ENCODE measurements at regions not wholly inside any gene's neighbourhood (a gene's known extent, or its start where the extent isn't known, plus 50 kb on each side); places are given as distances from the start of the nearest gene placed in this dataset.
A peak's percentile ranks its signal among the peaks of the same experiment; 100 is the strongest.

GRCh38 chr10:44010873-44011602, 362.4 kb upstream of the ZNF32 start:
- peak; percentile 81 for DNase-seq (ENCODE audit: low read depth)
- H3K4me3 ChIP-seq (ENCODE audit: low read depth, low read length) = no peak overlapping the region
- TF ChIP-seq CTCF (IDR thresholded peaks at IDR 0.05; ENCODE audit: low read depth, low read length, missing control alignments) = no peak

- TF ChIP-seq CTCF (IDR thresholded peaks at IDR 0.05; ENCODE audit: low read depth, low read length, missing control alignments) = no peak
- DNase-seq (ENCODE audit: low read depth) = no peak
These were observed 361.4 kb upstream of the ZNF32 start for GRCh38 chr10:44009891-44010632.

GRCh38 chr10:44008917-44009709, 360.4 kb upstream of the ZNF32 start:
- H3K4me3 ChIP-seq (ENCODE audit: low read depth, low read length) = no peak overlapping the region
- no peak for TF ChIP-seq CTCF (IDR thresholded peaks at IDR 0.05; ENCODE audit: low read depth, low read length, missing control alignments)
- no peak for DNase-seq (ENCODE audit: low read depth)

More at GRCh38 chr10:44009891-44010632, 361.4 kb upstream of the ZNF32 start:
- no peak overlapping the region for H3K4me3 ChIP-seq (ENCODE audit: low read depth, low read length)

- TF ChIP-seq CTCF (IDR thresholded peaks at IDR 0.05; ENCODE audit: low read depth, low read length, missing control alignments) = no peak
- peak; percentile 40 for DNase-seq (ENCODE audit: low read depth)
- no peak overlapping the region for H3K4me3 ChIP-seq (ENCODE audit: low read depth, low read length)
These were observed 359.7 kb upstream of the ZNF32 start for GRCh38 chr10:44008270-44008916.

- H3K4me3 ChIP-seq (ENCODE audit: low read depth, low read length) = no peak overlapping the region
- DNase-seq (ENCODE audit: low read depth) = no peak
- no peak for TF ChIP-seq CTCF (IDR thresholded peaks at IDR 0.05; ENCODE audit: low read depth, low read length, missing control alignments)
These were observed 358.1 kb upstream of the ZNF32 start for GRCh38 chr10:44006771-44007170.

GRCh38 chr10:44005788-44006099, 357.1 kb upstream of the ZNF32 start:
- no peak for TF ChIP-seq CTCF (IDR thresholded peaks at IDR 0.05; ENCODE audit: low read depth, low read length, missing control alignments)

More at GRCh38 chr10:44005788-44006099, 357.1 kb upstream of the ZNF32 start:
- H3K4me3 ChIP-seq (ENCODE audit: low read depth, low read length) = no peak overlapping the region
- DNase-seq (ENCODE audit: low read depth) = no peak

Data from GM12864 (cell line).